Fibroblast of pulmonary artery (primary cell): ENCODE measurements at regions not wholly inside any gene's neighbourhood (a gene's known extent, or its start where the extent isn't known, plus 50 kb on each side); places are given as distances from the start of the nearest gene placed in this dataset.
"Not testable (repeated sequence)": the region's sequence is repeated elsewhere in the genome, so short reads cannot be mapped to it uniquely, and the experiment has no call there.

Experiments
- DNase-seq: peaks from one replicate; pipeline ENCODE4 v3.0.0-alpha.2; 2010; ENCODE audit warnings: low read depth
- H3K4me3 ChIP-seq: replicated peaks from 2 replicates; pipeline ENCODE4 v1.5.1; 2011; ENCODE audit warnings: low read depth, mild to moderate bottlenecking, control low read depth, low read length, moderate library complexity
- CTCF ChIP-seq: IDR thresholded peaks from 2 replicates; pipeline ENCODE4 v1.5.1; 2011; ENCODE audit warnings: mild to moderate bottlenecking, control low read depth, low read length, inconsistent platforms; ENCODE audit errors: missing control alignments

GRCh38 chr21:22345624-22346023 is 1347.4 kb downstream of the NCAM2 start:
- no peak overlapping the region for H3K4me3 ChIP-seq
- no peak for DNase-seq
- TF ChIP-seq CTCF, result no peak

GRCh38 chr21:22346576-22346975 is 1348.4 kb downstream of the NCAM2 start:
- no peak overlapping the region for H3K4me3 ChIP-seq
- no peak for TF ChIP-seq CTCF

GRCh38 chr21:22351076-22351475 is 1352.9 kb downstream of the NCAM2 start:
- no peak for TF ChIP-seq CTCF
- no peak overlapping the region for H3K4me3 ChIP-seq
- DNase-seq, result no peak

More at GRCh38 chr21:22346576-22346975, 1348.4 kb downstream of the NCAM2 start:
- no peak for DNase-seq

- TF ChIP-seq CTCF, result no peak
- no peak overlapping the region for H3K4me3 ChIP-seq
- DNase-seq, result no peak
These were observed 1353.9 kb downstream of the NCAM2 start for GRCh38 chr21:22352088-22352487.

- TF ChIP-seq CTCF, result no peak
- H3K4me3 ChIP-seq, result no peak overlapping the region
These were observed 1357.7 kb downstream of the NCAM2 start for GRCh38 chr21:22355949-22356348.

GRCh38 chr21:22356663-22357062 is 1358.5 kb downstream of the NCAM2 start:
- DNase-seq, result no peak

More at GRCh38 chr21:22355949-22356348, 1357.7 kb downstream of the NCAM2 start:
- DNase-seq, result no peak

GRCh38 chr21:22359599-22359998 is 1361.4 kb downstream of the NCAM2 start:
- H3K4me3 ChIP-seq, DNase-seq: not testable (repeated sequence)

More at GRCh38 chr21:22356663-22357062, 1358.5 kb downstream of the NCAM2 start:
- H3K4me3 ChIP-seq, result no peak overlapping the region
- no peak for TF ChIP-seq CTCF

- DNase-seq, result no peak
- no peak overlapping the region for H3K4me3 ChIP-seq
- TF ChIP-seq CTCF, result no peak
These were observed 1365.3 kb downstream of the NCAM2 start for GRCh38 chr21:22363504-22363903.
